ENCODE measurements at regions not wholly inside any gene's neighbourhood (a gene's known extent, or its start where the extent isn't known, plus 50 kb on each side); places are given as distances from the start of the nearest gene placed in this dataset.

- TF ChIP-seq GATA2 (IDR thresholded peaks at IDR 0.05; ENCODE audit: low read depth, low read length) (no peak), GATA3 (IDR thresholded peaks at IDR 0.05; ENCODE audit: low read depth, low read length) (no peak)
Observed at GRCh38 chr22:49276567-49276966, 551.1 kb downstream of the BRD1 start.
